SKM-1 (cell line): ENCODE measurements at regions not wholly inside any gene's neighbourhood (a gene's known extent, or its start where the extent isn't known, plus 50 kb on each side); places are given as distances from the start of the nearest gene placed in this dataset.

Experiments used
- DNase-seq: peaks from one replicate; lab custom pipeline; 2025; ENCODE audit not compliant: unreplicated experiment; lab: John Stamatoyannopoulos, UW

- no peak for DNase-seq
Measured at GRCh38 chr7:41808541-41808940, 105.7 kb upstream of the INHBA start.

GRCh38 chr7:41803569-41803968, 100.7 kb upstream of the INHBA start:
- DNase-seq: no peak

GRCh38 chr7:41796331-41796730, 93.4 kb upstream of the INHBA start:
- DNase-seq: no peak

- no peak for DNase-seq
Measured at GRCh38 chr7:41795276-41795833, 92.5 kb upstream of the INHBA start.

GRCh38 chr7:41793556-41793955, 90.7 kb upstream of the INHBA start:
- DNase-seq: no peak

- DNase-seq: no peak
Measured at GRCh38 chr7:41792120-41792519, 89.2 kb upstream of the INHBA start.

GRCh38 chr7:41788556-41788955, 85.7 kb upstream of the INHBA start:
- no peak for DNase-seq

GRCh38 chr7:41787651-41788350, 84.9 kb upstream of the INHBA start:
- DNase-seq: no peak

GRCh38 chr7:41786944-41787343, 84.1 kb upstream of the INHBA start:
- no peak for DNase-seq

- no peak for DNase-seq
Measured at GRCh38 chr7:41786404-41786803, 83.5 kb upstream of the INHBA start.

- DNase-seq: no peak
Measured at GRCh38 chr7:41785840-41786239, 83.0 kb upstream of the INHBA start.

GRCh38 chr7:41785265-41785664, 82.4 kb upstream of the INHBA start:
- DNase-seq: no peak

- peak; percentile 84 for DNase-seq
Measured at GRCh38 chr7:41779918-41780317, 77.0 kb upstream of the INHBA start.

GRCh38 chr7:41777894-41778596, 75.2 kb upstream of the INHBA start:
- DNase-seq: peak; percentile 74

GRCh38 chr7:41774966-41775365, 72.1 kb upstream of the INHBA start:
- no peak for DNase-seq

- no peak for DNase-seq
Measured at GRCh38 chr7:41773756-41774155, 70.9 kb upstream of the INHBA start.

GRCh38 chr7:41771717-41772116, 68.8 kb upstream of the INHBA start:
- no peak for DNase-seq

GRCh38 chr7:41769162-41769561, 66.3 kb upstream of the INHBA start:
- DNase-seq: no peak

- no peak for DNase-seq
Measured at GRCh38 chr7:41763626-41764025, 60.7 kb upstream of the INHBA start.

- no peak for DNase-seq
Measured at GRCh38 chr7:41762641-41763040, 59.8 kb upstream of the INHBA start.

- no peak for DNase-seq
Measured at GRCh38 chr7:41760293-41760692, 57.4 kb upstream of the INHBA start.

- no peak for DNase-seq
Measured at GRCh38 chr7:41758321-41758720, 55.4 kb upstream of the INHBA start.
